ENCODE measurements at regions not wholly inside any gene's neighbourhood (a gene's known extent, or its start where the extent isn't known, plus 50 kb on each side); places are given as distances from the start of the nearest gene placed in this dataset.

GRCh38 chr15:36251450-36251849 lies 328.0 kb upstream of the CDIN1 start:
- ATAC-seq (no peak), FAIRE-seq (no peak), DNase-seq (ENCODE audit: low read depth in 1 of 2, low spot score in 1 of 2) (no peak)
- Histone ChIP-seq H3K4me3 (no peak overlapping the region), H3K4me2 (no peak overlapping the region), H3K4me1 (no peaks in the 10 kb centered on the region), H3K27ac (no peak overlapping the region), H3K9me3 (no peaks in the 10 kb centered on the region)
- POLR2A ChIA-PET: no interaction called here
- CTCF ChIA-PET: no interaction called here
- 54% methylated on average over 1 of the region's 1 CpG for WGBS (ENCODE audit: missing lambda C conversion rate)
- TF ChIP-seq HEYL (CRISPR knock-in tag; IDR thresholded peaks at IDR 0.05) (no peak), PHF8 (IDR thresholded peaks at IDR 0.05; ENCODE audit: borderline replicate concordance, low read depth) (no peak), HOXB5 (CRISPR knock-in tag; IDR thresholded peaks at IDR 0.05) (no peak), FOSB (CRISPR knock-in tag; IDR thresholded peaks at IDR 0.05) (no peak), MAX (IDR thresholded peaks at IDR 0.05) (no peak), KDM1A (IDR thresholded peaks at IDR 0.05; ENCODE audit: low read depth) (no peak), RFX5 (IDR thresholded peaks at IDR 0.05) (no peak), POLR2AphosphoS2 (conservative IDR thresholded peaks at IDR 0.05; ENCODE audit: low read length) (no peak), NR3C1 (IDR thresholded peaks at IDR 0.05) (no peak), HOXA7 (CRISPR knock-in tag; IDR thresholded peaks at IDR 0.05) (no peak), TFCP2L1 (CRISPR knock-in tag; IDR thresholded peaks at IDR 0.05) (no peak), SMC3 (IDR thresholded peaks at IDR 0.05) (no peak), RARB (CRISPR knock-in tag; IDR thresholded peaks at IDR 0.05) (no peak), CHD4 (IDR thresholded peaks at IDR 0.05; ENCODE audit: borderline replicate concordance) (no peak), CBX8 (IDR thresholded peaks at IDR 0.05) (no peak), RCOR1 (IDR thresholded peaks at IDR 0.05; ENCODE audit: low read depth, low read length) (no peak), GATA3 (IDR thresholded peaks at IDR 0.05; ENCODE audit: borderline replicate concordance) (no peak), MAFK (IDR thresholded peaks at IDR 0.05; ENCODE audit: partially characterized antibody) (no peak)

GRCh38 chr15:36252146-36252711 lies 327.2 kb upstream of the CDIN1 start:
- DNase-seq (ENCODE audit: low read depth in 1 of 2, low spot score in 1 of 2) (no peak), ATAC-seq (no peak), FAIRE-seq (no peak)
- ChIA-PET CTCF (no interaction called here), POLR2A (no interaction called here)
- Histone ChIP-seq H3K4me2 (no peak overlapping the region), H3K9me3 (no peaks in the 10 kb centered on the region), H3K4me3 (no peak overlapping the region), H3K27ac (no peak overlapping the region), H3K4me1 (no peaks in the 10 kb centered on the region)
- 74% methylated on average over 10 of the region's 10 CpGs for WGBS (ENCODE audit: missing lambda C conversion rate)
- TF ChIP-seq REST (IDR thresholded peaks at IDR 0.05): no peak
- peak; percentile 44 for TF ChIP-seq MAFK (IDR thresholded peaks at IDR 0.05; ENCODE audit: partially characterized antibody)

GRCh38 chr15:36254426-36254825 lies 325.0 kb upstream of the CDIN1 start:
- DNase-seq (ENCODE audit: low read depth in 1 of 2, low spot score in 1 of 2): no peak
- no peaks in the 10 kb centered on the region for H3K4me1 ChIP-seq
- ChIA-PET POLR2A (no interaction called here), CTCF (interaction anchor here (1.1 kb wide), 1 partner anchor 22 kb away, joined by 5 read pairs; no protein-coding TSS in a partner anchor)
- ATAC-seq: no peak
- H3K4me3 ChIP-seq: no peak overlapping the region
- TF ChIP-seq ELK1 (IDR thresholded peaks at IDR 0.05; ENCODE audit: low read depth, low read length): no peak
- no peak for TF ChIP-seq TFCP2L1 (CRISPR knock-in tag; IDR thresholded peaks at IDR 0.05)
- H3K9me3 ChIP-seq: no peaks in the 10 kb centered on the region
- FAIRE-seq: no peak
- no peak overlapping the region for H3K4me2 ChIP-seq
- H3K27ac ChIP-seq: no peak overlapping the region
